ENCODE measurements at regions not wholly inside any gene's neighbourhood (a gene's known extent, or its start where the extent isn't known, plus 50 kb on each side); places are given as distances from the start of the nearest gene placed in this dataset.

GRCh38 chr11:116255321-116255953 is 517.4 kb downstream of the BUD13 start:
- TF ChIP-seq EP300 (IDR thresholded peaks at IDR 0.05) (no peak), CTCF (IDR thresholded peaks at IDR 0.05) (no peak), POLR2A (IDR thresholded peaks at IDR 0.05) (no peak), POLR2AphosphoS5 (IDR thresholded peaks at IDR 0.05) (no peak)

Measured in suprapubic skin (tissue), 4 donors.